ENCODE measurements at regions not wholly inside any gene's neighbourhood (a gene's known extent, or its start where the extent isn't known, plus 50 kb on each side); places are given as distances from the start of the nearest gene placed in this dataset.

- Mint-ChIP-seq H3K36me3 (ENCODE audit: insufficient read depth) (no peaks in the 10 kb centered on the region), H3K4me3 (ENCODE audit: low read depth) (no peak overlapping the region)
Measured at GRCh38 chr17:14594690-14595089, 293.8 kb downstream of the HS3ST3B1 start.

GRCh38 chr17:14593956-14594355 is 293.1 kb downstream of the HS3ST3B1 start:
- peaks cover 65% of the 10 kb centered on the region for H3K27me3 Mint-ChIP-seq
- H3K9me3 Mint-ChIP-seq (ENCODE audit: low read depth): peaks cover 3% of the 10 kb centered on the region
- no peak overlapping the region for H3K27ac Mint-ChIP-seq
- no peak for TF ChIP-seq CTCF (IDR thresholded peaks at IDR 0.05; ENCODE audit: unreplicated experiment)
- no peak overlapping the region for H3K4me3 Mint-ChIP-seq (ENCODE audit: low read depth)
- H3K4me1 Mint-ChIP-seq (ENCODE audit: low read depth): no peaks in the 10 kb centered on the region
- H3K36me3 Mint-ChIP-seq (ENCODE audit: insufficient read depth): no peaks in the 10 kb centered on the region
- DNase-seq (ENCODE audit: low spot score, unreplicated experiment): no peak

More at GRCh38 chr17:14594690-14595089, 293.8 kb downstream of the HS3ST3B1 start:
- Mint-ChIP-seq H3K27me3 (peaks cover 63% of the 10 kb centered on the region), H3K9me3 (ENCODE audit: low read depth) (no peaks in the 10 kb centered on the region), H3K4me1 (ENCODE audit: low read depth) (no peaks in the 10 kb centered on the region), H3K27ac (no peak overlapping the region)
- no peak for DNase-seq (ENCODE audit: low spot score, unreplicated experiment)
- TF ChIP-seq CTCF (IDR thresholded peaks at IDR 0.05; ENCODE audit: unreplicated experiment): no peak

- H3K36me3 Mint-ChIP-seq (ENCODE audit: insufficient read depth): no peaks in the 10 kb centered on the region
- TF ChIP-seq CTCF (IDR thresholded peaks at IDR 0.05; ENCODE audit: unreplicated experiment): no peak
- peaks cover 3% of the 10 kb centered on the region for H3K9me3 Mint-ChIP-seq (ENCODE audit: low read depth)
- H3K4me1 Mint-ChIP-seq (ENCODE audit: low read depth): peaks cover 7% of the 10 kb centered on the region
- no peak overlapping the region for H3K27ac Mint-ChIP-seq
- no peak overlapping the region for H3K4me3 Mint-ChIP-seq (ENCODE audit: low read depth)
- DNase-seq (ENCODE audit: low spot score, unreplicated experiment): no peak
- peaks cover 46% of the 10 kb centered on the region for H3K27me3 Mint-ChIP-seq
Measured at GRCh38 chr17:14590459-14591250, 289.8 kb downstream of the HS3ST3B1 start.

GRCh38 chr17:14585099-14585498 is 284.2 kb downstream of the HS3ST3B1 start:
- H3K36me3 Mint-ChIP-seq (ENCODE audit: insufficient read depth): no peaks in the 10 kb centered on the region
- H3K4me3 Mint-ChIP-seq (ENCODE audit: low read depth): no peak overlapping the region
- H3K4me1 Mint-ChIP-seq (ENCODE audit: low read depth): peaks cover 9% of the 10 kb centered on the region
- H3K9me3 Mint-ChIP-seq (ENCODE audit: low read depth): peaks cover 3% of the 10 kb centered on the region
- DNase-seq (ENCODE audit: low spot score, unreplicated experiment): no peak
- H3K27ac Mint-ChIP-seq: no peak overlapping the region
- TF ChIP-seq CTCF (IDR thresholded peaks at IDR 0.05; ENCODE audit: unreplicated experiment): no peak
- H3K27me3 Mint-ChIP-seq: peaks cover 26% of the 10 kb centered on the region

- H3K9me3 Mint-ChIP-seq (ENCODE audit: low read depth): no peaks in the 10 kb centered on the region
- H3K27ac Mint-ChIP-seq: no peak overlapping the region
- H3K27me3 Mint-ChIP-seq: peaks cover 18% of the 10 kb centered on the region
- peaks cover 9% of the 10 kb centered on the region for H3K4me1 Mint-ChIP-seq (ENCODE audit: low read depth)
- H3K36me3 Mint-ChIP-seq (ENCODE audit: insufficient read depth): no peaks in the 10 kb centered on the region
- DNase-seq (ENCODE audit: low spot score, unreplicated experiment): no peak
- no peak for TF ChIP-seq CTCF (IDR thresholded peaks at IDR 0.05; ENCODE audit: unreplicated experiment)
- no peak overlapping the region for H3K4me3 Mint-ChIP-seq (ENCODE audit: low read depth)
Measured at GRCh38 chr17:14582996-14583395, 282.1 kb downstream of the HS3ST3B1 start.
